Stimulated activated CD8-positive, alpha-beta memory T cell treated with anti-CD3 and anti-CD28 coated beads, Interleukin-2, amount 100 ng/mL, for 1 hour (primary cell): ENCODE measurements at regions not wholly inside any gene's neighbourhood (a gene's known extent, or its start where the extent isn't known, plus 50 kb on each side); places are given as distances from the start of the nearest gene placed in this dataset.

Experiments used
- DNase-seq, 2 donors: peaks; one replicate each; pipeline ENCODE4 v3.0.0-alpha.2; 2020; ENCODE audit warnings: low read depth in 2 of 2

DNA sequence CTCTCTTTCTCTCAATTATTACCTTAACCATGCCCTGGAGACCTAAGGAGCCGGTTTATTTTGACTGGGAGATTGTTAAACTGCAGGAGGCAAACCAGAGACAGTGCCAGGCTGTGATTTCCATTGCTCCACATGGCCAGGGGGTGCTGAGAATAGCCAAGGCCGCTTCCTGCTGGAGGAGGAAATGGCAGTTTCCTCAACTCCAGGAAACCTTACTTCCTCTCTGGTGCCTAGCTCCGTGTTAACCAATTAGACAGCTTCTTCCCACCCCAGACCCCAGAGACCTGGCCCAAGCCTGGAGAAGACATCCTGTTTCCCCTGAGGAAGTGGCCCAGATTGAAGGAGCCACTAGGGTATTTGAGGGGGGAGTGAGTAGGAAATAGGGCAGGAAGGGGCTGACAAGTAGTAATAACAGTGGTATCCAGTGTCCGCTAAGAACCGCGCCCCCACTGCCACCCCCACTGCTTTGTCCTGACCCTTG lies 161.2 kb downstream of the PLPP3 start:
- DNase-seq, result no peak

- no peak for DNase-seq
Observed at GRCh38 chr1:56417646-56418045, 161.7 kb downstream of the PLPP3 start.

DNA sequence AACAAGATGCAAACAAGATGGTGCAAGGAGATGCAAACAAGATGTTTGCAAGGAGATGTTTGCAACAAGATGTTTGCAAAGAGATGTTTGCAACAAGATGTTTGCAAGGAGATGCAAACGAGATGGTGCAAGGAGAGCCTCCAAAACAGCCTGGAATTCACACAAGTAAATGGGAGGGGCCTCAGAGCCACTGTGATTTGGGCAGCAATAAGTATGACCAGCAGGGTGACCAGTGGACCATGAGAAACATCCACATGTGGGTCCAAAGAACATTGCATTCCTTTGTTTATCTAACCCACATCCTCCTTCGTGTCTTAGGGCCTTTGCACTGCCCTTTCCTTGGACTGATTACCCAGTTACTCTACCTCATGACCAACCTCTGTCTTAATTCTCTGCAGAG lies 162.9 kb downstream of the PLPP3 start:
- no peak for DNase-seq

- no peak for DNase-seq
Observed at GRCh38 chr1:56415720-56416119, 163.6 kb downstream of the PLPP3 start.

DNA sequence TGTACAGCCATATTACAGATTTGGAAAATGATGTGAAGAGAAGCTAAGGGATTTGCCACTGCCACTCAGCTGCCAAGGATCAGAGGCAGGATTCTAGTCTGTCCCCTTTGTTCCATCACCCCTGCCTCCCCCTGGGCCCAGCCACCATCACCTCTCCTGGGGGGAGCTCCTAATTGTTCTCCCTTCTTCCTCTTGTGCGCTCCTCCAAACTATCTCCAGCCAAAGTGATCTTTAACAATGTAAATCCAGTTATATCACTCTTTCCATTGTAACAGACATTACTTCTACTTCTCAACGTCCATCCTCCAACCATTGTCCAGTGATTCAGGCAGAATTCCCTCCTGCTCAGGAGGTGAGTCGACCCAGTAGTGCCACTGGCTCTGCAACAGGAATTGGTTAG lies 164.1 kb downstream of the PLPP3 start:
- no peak for DNase-seq

DNA sequence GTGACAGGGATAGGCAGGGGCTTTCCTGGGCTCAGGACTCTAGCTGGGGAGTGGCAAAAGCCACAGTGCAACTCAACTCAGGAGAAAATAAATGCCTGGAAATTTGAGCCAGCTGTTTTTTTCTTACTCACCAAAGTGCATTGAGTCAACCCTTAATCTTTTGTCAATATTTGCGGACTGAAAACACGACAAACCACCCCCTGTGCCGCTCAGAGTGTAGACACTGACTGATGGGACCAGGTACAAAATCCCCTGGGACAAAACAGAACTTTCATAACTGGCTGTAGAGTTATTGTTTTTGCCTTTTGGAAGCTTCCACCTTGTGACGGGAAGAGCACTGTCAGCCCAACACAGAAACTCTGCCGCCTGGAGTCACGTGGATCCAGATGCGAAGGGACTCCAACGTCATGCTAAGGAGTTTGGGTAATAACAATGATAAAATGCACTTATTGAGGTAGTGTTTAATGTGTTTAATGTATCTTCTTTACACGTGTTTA lies 164.6 kb downstream of the PLPP3 start:
- no peak for DNase-seq

DNA sequence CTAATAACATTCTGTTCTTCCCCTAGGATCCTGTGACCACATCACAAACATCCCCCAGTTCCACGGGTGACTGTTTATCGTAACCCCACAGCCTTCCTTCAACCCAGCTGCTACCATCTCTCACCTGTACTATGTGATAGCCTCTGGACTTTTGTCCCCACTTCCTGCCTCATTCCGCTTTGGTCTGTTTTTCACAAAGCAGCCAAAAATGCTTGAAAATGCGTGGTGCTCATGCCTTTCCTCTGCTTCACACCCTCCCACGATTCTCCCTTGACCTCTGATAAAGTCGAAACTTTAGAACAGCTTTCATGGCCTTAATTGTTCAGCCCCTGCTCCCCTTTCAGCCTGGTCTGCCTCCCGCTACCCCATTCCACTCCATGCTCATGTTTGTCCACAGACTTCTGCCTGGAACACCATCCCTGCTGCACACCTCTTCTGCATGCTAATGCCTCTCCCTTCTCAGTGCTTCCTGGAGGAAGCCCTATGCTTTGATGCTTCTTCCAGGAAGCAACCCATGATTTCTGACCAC lies 165.6 kb downstream of the PLPP3 start:
- DNase-seq, result no peak

- DNase-seq, result no peak
Observed at GRCh38 chr1:56411484-56412180, 167.7 kb downstream of the PLPP3 start.

DNA sequence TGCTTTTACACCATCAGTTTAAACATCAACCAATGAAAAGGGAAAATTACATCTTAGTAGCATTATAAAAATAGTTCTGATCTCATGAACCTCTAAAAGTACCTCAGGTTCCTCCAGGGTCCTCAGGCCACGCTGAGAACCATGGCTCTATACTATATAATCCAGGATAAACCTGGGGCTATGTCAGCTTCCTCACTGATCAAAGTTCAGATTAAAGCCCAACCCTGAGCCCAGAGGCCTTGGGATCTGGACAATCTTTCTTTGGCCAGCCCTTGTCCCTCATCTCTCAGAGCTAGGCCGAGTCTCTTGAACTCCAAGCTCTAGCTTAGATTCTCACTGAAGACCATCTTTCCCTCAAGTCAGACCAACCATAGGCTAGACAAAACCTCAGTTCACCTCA lies 168.3 kb downstream of the PLPP3 start:
- no peak for DNase-seq

GRCh38 chr1:56410405-56410804 lies 169.0 kb downstream of the PLPP3 start:
- no peak for DNase-seq

GRCh38 chr1:56409112-56409691 lies 170.2 kb downstream of the PLPP3 start:
- DNase-seq, result no peak

- no peak for DNase-seq
Observed at GRCh38 chr1:56406821-56407220, 172.5 kb downstream of the PLPP3 start.

DNA sequence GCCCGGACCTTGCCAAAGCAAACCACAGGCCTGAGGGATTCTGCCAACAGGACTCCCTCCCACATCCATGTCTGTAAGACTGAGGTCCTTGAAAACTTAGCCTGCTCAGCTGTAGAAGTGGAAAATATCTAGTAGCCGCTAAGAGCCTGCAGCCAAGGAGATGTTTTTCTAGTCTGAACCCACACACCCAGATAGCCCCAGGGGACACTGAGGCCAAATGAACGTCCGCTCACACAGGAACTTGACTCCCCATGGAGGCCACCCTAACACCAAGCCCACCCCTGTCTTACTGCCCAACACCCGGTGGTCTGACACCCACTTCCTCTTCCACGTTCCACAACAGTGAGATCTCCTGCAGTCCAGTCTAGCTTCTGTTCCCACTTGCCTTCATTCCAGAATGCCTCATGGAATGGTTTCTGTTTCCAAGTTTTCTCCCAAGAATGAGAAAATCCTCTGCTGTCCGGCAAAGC lies 174.8 kb downstream of the PLPP3 start:
- no peak for DNase-seq

GRCh38 chr1:56404066-56404465 lies 175.3 kb downstream of the PLPP3 start:
- DNase-seq, result no peak

DNA sequence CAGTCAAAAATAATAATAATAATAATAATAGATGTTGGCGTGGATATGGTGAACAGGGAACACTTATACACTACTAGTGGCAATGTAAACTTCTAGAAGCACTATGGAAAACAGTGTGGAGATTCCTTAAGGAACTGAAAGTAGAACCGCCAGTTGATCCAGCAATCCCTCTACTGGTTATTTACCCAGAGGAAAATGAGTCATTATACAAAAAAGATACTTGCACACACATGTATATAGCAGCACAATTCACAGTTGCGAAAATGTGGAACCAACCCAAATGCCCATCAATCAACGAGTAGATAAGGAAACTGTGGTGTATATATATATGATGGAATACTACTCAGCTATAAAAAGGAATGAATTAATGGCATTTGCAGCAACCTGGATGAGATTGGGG lies 176.0 kb downstream of the PLPP3 start:
- no peak for DNase-seq

- no peak for DNase-seq
Observed at GRCh38 chr1:56401191-56401590, 178.2 kb downstream of the PLPP3 start.

- no peak for DNase-seq
Observed at GRCh38 chr1:56400526-56400925, 178.8 kb downstream of the PLPP3 start.

- no peak for DNase-seq
Observed at GRCh38 chr1:56399795-56400194, 179.6 kb downstream of the PLPP3 start.

GRCh38 chr1:56399326-56399725 lies 180.0 kb downstream of the PLPP3 start:
- no peak for DNase-seq

DNA sequence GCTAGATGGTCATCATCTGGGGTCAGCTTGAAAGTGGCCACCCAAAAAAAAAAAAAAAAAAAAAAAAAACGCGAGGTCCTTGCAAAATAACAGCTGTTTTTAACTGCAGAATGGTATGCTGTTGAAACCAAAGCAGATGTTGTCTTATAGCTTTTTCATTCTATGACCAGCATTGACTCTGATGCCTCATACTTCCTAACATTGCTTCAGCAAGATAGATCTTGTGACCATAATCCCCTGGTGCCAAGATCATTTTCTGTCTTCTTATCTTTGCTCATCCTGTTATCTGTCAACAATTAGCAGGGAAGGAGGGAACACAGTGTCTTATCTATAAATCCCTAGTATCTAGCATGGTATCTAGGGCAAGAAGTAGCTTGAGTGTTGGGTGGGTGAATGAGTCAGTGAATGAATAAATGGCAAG lies 181.5 kb downstream of the PLPP3 start:
- DNase-seq, result no peak

DNA sequence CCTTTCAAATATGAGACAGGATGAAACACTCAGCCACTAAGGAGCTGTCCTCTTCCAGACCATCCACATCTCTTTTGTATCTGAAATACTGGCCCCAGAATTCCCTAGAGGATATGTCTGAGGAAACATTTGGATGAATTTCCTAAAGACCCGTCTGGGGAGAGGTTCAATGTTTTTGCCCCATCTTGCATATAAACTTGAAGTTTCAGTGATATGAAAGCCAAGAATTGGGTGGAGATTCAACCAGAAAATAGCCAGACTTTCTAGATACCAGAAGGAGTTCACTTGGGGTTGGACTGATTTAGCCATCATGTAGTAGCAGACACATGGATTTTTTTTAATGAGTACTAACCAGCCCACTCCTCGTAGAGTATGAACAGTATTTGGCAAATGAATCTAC lies 182.0 kb downstream of the PLPP3 start:
- DNase-seq, result no peak

- no peak for DNase-seq
Observed at GRCh38 chr1:56396581-56396980, 182.8 kb downstream of the PLPP3 start.

DNA sequence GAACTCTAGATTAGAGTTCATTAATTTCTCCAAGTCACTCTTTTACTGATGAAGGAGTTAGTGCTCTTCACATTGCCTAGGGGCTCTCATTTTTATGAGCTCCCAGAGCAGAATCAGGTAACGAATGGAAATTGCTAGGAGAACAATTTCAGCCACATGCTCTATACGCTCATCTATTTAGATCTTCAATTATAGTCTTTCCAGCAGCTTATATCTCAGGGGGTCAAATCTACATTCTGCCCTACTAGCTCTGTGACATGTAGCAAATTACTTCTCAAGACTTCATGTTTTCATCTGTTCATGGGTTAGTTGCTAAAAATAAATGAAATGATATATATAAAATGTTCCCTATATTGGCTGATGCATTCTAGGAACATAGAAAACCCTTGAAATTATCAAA lies 183.6 kb downstream of the PLPP3 start:
- no peak for DNase-seq
